Large intestine (tissue), 3 donors: ENCODE measurements at regions not wholly inside any gene's neighbourhood (a gene's known extent, or its start where the extent isn't known, plus 50 kb on each side); places are given as distances from the start of the nearest gene placed in this dataset.

ENCODE experiments used
- DNase-seq, 2 donors: peaks; one replicate each; pipeline versions ENCODE4 v3.0.0 to v3.0.0-alpha.2; 2013
- H3K27ac ChIP-seq: one replicate; pipeline ENCODE4 v1.5.1; 2013; ENCODE audit warnings: low read length
- H3K27me3 ChIP-seq: 2 replicates; pipeline ENCODE4 v1.6.1; 2013; ENCODE audit warnings: low read length; ENCODE audit not compliant: control insufficient read depth, insufficient read depth
- H3K36me3 ChIP-seq: 2 replicates; pipeline ENCODE4 v1.6.1; 2013; ENCODE audit warnings: low read length; ENCODE audit not compliant: control insufficient read depth, insufficient read depth
- H3K4me1 ChIP-seq: one replicate; pipeline ENCODE4 v1.6.1; 2013; ENCODE audit warnings: low read length; ENCODE audit not compliant: control insufficient read depth, insufficient read depth
- H3K4me3 ChIP-seq: one replicate; pipeline ENCODE4 v1.5.1; 2013; ENCODE audit warnings: low read length
- H3K9me3 ChIP-seq: one replicate; pipeline ENCODE4 v1.6.1; 2013; ENCODE audit warnings: mild to moderate bottlenecking, low read depth, low read length, moderate library complexity; ENCODE audit not compliant: control insufficient read depth
- WGBS: methylation state at CpG from one replicate; pipeline ENCODE4 v1.1.5; 2013; ENCODE audit warnings: low lambda C conversion rate; ENCODE audit not compliant: insufficient coverage; 5-methylcytosine and 5-hydroxymethylcytosine counted together

DNA sequence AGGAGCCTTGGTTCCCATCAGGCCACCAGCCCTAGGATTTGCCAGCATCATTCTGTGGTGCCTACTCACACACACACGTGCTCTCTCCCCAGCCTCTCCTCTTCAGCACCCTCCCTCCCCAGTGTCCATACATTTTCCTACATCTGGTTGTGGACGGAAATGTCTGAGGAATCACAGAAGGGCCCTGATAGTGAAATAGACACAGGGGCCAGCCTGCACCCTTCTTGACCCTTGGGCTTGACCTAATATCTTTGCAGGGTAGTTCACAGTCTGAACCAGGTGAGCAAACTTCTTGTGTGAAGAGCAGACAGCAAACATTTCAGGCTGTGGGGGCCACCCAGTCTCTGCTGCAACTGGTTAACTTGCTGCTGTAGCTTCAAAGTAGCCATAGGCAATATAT is 108.5 kb upstream of the NXT1 start:
- H3K36me3 ChIP-seq = no peaks in the 10 kb centered on the region
- H3K9me3 ChIP-seq = no peaks in the 10 kb centered on the region
- DNase-seq = no peak
- H3K27ac ChIP-seq = no peak overlapping the region
- WGBS = no CpG with 5 or more reads among the region's 2 CpGs
- no peaks in the 10 kb centered on the region for H3K27me3 ChIP-seq
- no peaks in the 10 kb centered on the region for H3K4me1 ChIP-seq
- H3K4me3 ChIP-seq = no peak overlapping the region

DNA sequence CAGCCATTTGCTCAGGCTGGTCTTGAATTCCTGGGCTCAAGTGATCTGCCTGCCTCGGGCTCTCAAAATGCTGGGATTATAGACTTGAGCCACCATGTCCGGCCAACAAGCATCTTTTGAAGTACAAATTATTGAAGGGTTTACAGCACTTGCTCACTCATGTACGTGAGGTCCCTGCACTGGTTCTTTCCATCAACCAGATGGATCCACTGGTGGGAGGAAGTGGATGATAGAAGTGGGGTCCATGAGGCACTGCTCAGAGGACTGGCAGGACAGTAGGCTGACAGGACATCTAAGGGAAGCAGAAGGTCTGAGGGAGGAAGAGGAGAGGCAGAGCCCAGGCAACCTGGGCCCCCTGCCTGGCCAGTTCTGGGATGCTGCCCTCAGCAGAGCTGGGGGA is 109.2 kb upstream of the NXT1 start:
- H3K4me3 ChIP-seq = no peak overlapping the region
- no peaks in the 10 kb centered on the region for H3K4me1 ChIP-seq
- H3K27ac ChIP-seq = no peak overlapping the region
- H3K27me3 ChIP-seq = no peaks in the 10 kb centered on the region
- no peak for DNase-seq
- H3K9me3 ChIP-seq = no peaks in the 10 kb centered on the region
- WGBS = no CpG with 5 or more reads among the region's 3 CpGs
- no peaks in the 10 kb centered on the region for H3K36me3 ChIP-seq

DNA sequence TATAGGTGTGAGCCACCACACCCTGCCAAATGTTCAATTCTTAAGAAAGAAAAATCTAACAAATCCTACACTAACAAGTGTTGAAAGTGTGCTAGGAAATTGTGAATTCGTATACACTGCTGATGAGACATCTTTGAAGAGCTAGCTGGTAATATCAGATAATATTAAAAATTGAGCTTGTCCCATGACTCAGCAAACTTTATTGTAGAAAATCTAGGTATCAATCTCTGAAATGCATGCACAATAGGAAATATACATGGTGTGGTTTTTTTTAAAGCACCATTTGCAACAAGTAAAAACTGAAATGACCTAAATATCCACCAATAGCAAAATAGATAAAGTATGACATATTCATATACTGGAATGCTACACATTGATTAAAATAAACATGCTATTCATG is 110.1 kb upstream of the NXT1 start:
- Histone ChIP-seq H3K27ac (no peak overlapping the region), H3K4me3 (no peak overlapping the region), H3K27me3 (no peaks in the 10 kb centered on the region), H3K36me3 (no peaks in the 10 kb centered on the region), H3K4me1 (no peaks in the 10 kb centered on the region), H3K9me3 (no peaks in the 10 kb centered on the region)
- no peak for DNase-seq
- WGBS = 100% methylated on average over 1 of the region's 1 CpG

DNA sequence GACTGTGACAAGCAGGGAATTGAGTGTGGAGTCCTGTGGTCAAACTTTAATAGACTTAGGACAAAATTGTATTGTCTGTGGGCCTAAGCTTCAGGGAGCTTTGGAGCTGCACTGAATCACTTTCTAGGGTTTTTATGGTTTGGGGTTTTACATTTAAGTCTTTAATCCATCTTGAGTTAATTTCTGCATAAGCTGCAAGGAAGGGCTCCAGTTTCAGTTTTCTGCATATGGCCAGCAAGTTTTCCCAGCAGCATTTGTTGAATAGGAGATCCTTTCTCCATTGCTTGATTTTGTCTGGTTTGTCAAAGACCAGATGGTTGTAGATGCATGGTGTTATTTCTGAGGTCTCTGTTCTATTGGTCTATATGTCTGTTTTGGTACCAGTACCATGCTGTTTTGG is 113.4 kb upstream of the NXT1 start:
- H3K36me3 ChIP-seq = no peaks in the 10 kb centered on the region
- H3K4me1 ChIP-seq = peaks cover 5% of the 10 kb centered on the region
- H3K9me3 ChIP-seq = no peaks in the 10 kb centered on the region
- H3K27ac ChIP-seq = no peak overlapping the region
- H3K27me3 ChIP-seq = no peaks in the 10 kb centered on the region
- H3K4me3 ChIP-seq = no peak overlapping the region
- DNase-seq = no peak

DNA sequence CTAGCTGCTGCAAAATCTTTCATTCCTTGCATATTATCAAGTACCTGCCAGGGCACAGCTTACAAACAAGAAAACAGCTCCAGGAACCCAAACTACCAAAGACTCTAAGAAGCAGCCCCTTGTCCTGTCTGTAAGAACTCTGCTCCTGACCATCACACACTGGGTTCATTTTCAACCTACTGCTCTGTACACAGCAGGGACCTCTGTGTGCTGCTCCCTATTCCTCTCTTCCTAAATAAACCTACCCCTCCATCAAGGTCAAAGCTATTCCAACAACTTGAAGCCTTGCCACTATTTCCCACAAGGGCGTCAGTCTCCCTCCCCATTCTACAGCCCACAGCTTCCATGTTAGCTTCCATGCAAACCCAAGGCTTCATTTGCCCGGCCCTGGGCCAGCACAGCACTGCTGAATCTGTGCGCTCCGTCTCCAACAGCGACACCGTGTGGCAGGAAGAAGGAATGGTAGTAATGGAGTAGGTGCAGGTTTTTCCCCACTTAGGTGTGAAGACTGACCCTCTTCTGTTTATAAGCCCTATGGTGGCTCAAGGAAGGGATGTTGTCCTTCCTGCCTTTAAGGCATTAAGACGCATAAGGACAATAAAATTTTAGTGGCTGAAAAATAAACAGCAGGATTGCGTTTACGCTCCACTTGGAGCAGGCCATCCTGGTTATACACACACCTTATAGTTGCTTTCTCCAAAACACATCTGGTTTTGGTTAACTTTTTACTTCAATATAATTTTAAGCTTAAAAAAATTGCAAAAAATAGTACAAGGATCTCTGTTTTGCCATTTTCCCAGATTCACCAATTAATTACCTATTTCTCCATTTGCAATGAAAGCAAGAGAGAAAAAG is 115.2 kb upstream of the NXT1 start:
- peak in 1 of 2 donors; percentile 36 for DNase-seq
- Histone ChIP-seq H3K4me3 (no peak overlapping the region), H3K4me1 (peaks cover 5% of the 10 kb centered on the region), H3K36me3 (no peaks in the 10 kb centered on the region), H3K9me3 (peaks cover 3% of the 10 kb centered on the region), H3K27me3 (no peaks in the 10 kb centered on the region), H3K27ac (no peak overlapping the region)
- 29% methylated on average over 1 of the region's 9 CpGs for WGBS

DNA sequence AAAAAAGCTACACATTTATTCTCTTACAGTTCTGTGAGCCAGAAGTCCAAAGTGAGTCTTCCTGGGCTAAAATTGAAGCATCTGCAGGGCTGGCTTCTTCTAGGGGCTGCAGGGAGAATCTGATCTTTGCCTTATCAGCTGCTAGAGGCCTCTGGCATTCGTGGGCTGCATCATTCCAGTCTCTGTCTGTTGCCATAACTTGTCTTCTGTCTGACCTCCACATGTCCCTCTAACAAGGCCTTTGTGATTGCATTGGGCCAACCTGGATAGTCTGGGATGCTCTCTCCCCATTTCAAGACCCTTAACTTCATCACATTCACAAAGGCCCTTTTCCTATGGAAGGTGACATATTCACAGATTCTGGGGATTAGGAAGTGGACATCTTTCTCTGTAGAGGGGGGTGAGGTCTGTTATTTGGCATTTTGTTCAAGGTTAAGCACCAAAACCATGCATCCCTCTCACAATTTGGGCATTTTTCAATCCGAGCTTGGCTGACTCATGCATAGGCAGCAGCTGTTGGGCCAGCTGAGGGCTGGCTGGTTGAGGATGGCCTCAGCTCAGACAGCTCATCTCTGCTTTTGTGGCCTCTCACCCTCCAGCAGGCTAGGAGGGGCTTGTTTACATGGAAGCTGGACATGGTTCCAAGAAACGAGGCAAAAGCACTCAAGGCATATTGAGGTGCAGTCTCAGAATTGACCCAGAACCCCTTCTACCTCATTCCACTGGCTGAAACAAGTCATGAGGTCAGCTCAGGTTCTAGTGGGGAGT is 116.1 kb upstream of the NXT1 start:
- DNase-seq = no peak
- no peaks in the 10 kb centered on the region for H3K27me3 ChIP-seq
- no CpG with 5 or more reads among the region's 3 CpGs for WGBS
- no peak overlapping the region for H3K27ac ChIP-seq
- no peak overlapping the region for H3K4me3 ChIP-seq
- no peaks in the 10 kb centered on the region for H3K36me3 ChIP-seq
- peaks cover 3% of the 10 kb centered on the region for H3K9me3 ChIP-seq
- peaks cover 5% of the 10 kb centered on the region for H3K4me1 ChIP-seq

DNA sequence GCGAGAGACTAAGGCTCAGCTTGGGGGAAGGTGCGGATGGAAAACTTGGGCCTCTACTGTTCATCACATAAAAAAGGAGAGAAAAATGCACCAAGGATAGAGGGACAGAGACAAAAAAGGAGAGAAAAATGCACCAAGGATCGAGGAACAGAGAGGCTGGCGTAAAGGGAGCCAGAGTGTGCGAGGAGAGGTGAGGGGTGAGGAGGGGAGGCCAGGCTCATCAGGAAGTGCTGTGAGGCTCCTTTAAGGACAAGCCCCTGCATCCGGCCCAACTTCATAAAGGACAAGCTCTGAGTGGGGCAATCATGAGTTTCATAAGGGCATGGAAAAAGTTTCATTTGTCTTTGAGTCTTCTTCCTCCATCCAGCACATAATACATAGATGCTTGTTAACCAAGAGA is 117.2 kb upstream of the NXT1 start:
- Histone ChIP-seq H3K27me3 (no peaks in the 10 kb centered on the region), H3K27ac (no peak overlapping the region), H3K36me3 (no peaks in the 10 kb centered on the region), H3K4me3 (no peak overlapping the region), H3K9me3 (peaks cover 3% of the 10 kb centered on the region), H3K4me1 (peaks cover 5% of the 10 kb centered on the region)
- no peak for DNase-seq
- 100% methylated on average over 3 of the region's 6 CpGs for WGBS

DNA sequence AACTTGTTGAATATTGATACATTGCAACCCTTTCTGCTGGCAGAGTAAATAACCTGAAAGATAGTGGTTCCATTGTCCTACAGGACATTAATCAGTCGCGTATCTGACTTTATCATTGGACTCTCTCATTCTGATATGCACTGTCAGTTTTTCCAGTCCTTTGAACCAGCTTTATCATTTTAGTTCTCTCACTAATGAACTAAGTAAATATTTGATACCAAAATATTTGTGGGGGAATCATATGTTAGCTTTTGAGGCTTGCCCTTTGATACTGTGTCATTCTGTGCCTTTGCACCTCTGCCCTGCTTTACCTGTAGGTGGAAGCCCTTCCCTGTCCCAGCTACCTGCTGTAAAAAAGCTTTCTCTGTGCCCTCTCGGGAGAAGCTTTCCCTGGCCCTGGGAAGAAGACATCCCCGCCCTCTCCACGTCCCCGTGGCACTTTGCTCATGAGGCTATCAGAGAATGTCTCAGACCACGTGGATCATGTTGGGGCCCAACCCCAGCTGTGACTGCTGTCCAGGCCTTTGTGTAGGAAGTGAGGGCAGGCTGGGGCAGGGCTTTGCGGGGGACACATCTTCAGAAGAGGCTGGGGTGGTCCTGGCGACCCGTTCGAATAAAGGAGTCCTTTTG is 117.8 kb upstream of the NXT1 start:
- peak; percentile 31 to 46 for DNase-seq
- H3K27ac ChIP-seq = no peak overlapping the region
- H3K4me1 ChIP-seq = peaks cover 5% of the 10 kb centered on the region
- H3K9me3 ChIP-seq = peaks cover 3% of the 10 kb centered on the region
- H3K4me3 ChIP-seq = no peak overlapping the region
- H3K27me3 ChIP-seq = no peaks in the 10 kb centered on the region
- no peaks in the 10 kb centered on the region for H3K36me3 ChIP-seq
- 28% methylated on average over 2 of the region's 11 CpGs for WGBS

DNA sequence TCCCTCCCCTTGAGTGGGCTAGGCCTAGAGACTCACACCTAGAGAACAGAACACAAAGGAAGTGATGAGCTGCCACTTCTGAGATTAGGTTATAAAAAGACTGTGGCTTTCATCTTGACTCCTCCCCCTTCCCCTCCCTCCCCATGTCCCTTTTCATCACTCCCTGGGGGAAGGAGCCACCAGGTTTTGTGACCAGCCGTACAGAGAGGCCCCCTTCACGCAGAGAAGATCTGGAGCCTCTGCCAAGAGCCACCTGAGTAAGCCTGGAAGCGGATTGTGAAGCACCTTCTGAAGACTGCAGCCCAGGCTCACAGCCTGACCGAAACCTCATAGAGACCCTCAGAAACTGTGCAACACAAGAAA is 118.4 kb upstream of the NXT1 start:
- Histone ChIP-seq H3K4me1 (peaks cover 5% of the 10 kb centered on the region), H3K27me3 (no peaks in the 10 kb centered on the region), H3K4me3 (no peak overlapping the region), H3K9me3 (peaks cover 3% of the 10 kb centered on the region), H3K27ac (no peak overlapping the region), H3K36me3 (no peaks in the 10 kb centered on the region)
- no peak for DNase-seq
- WGBS = no CpG with 5 or more reads among the region's 4 CpGs

DNA sequence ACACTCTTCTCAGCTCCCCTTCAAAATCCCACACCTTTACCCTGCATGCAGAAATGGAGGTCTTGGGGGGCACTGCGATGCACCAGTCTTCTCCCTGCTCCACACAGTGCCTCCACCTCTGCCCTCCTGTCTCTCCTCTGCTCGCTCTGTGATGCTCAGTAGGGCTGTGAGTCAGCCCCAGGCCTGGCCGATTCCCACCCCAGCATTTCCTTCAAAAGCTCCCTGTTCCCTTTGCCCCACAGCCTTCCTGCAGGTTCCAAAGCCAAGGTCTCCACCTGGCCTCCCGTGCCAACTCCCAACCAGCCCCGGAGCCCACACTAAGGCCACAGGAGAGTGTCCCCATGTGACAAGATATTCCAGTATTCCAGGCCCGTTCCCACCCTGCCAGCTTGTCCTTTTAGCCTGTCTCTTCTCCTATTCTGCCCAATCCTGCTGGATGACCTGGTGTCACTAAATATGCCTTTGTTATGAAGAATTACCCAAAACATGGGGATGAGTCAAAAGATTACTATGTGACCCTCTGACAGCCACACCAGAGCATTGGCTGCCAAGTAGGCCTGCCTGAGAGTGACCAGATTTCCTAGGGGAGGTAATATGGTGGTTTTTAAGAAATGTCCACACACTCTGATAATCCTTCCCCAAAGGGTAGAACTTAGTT is 118.9 kb upstream of the NXT1 start:
- H3K4me3 ChIP-seq = no peak overlapping the region
- no CpG with 5 or more reads among the region's 6 CpGs for WGBS
- no peaks in the 10 kb centered on the region for H3K27me3 ChIP-seq
- no peak overlapping the region for H3K27ac ChIP-seq
- no peak for DNase-seq
- H3K36me3 ChIP-seq = no peaks in the 10 kb centered on the region
- peaks cover 3% of the 10 kb centered on the region for H3K9me3 ChIP-seq
- peaks cover 5% of the 10 kb centered on the region for H3K4me1 ChIP-seq
